IPS-11a (cell line): ENCODE measurements at regions not wholly inside any gene's neighbourhood (a gene's known extent, or its start where the extent isn't known, plus 50 kb on each side); places are given as distances from the start of the nearest gene placed in this dataset.
"Not testable (repeated sequence)": the region's sequence is repeated elsewhere in the genome, so short reads cannot be mapped to it uniquely, and the experiment has no call there.

Experiments used
- H3K4me3 ChIP-seq: one replicate; pipeline ENCODE4 v1.5.1; 2013; ENCODE audit warnings: low read depth, low read length, control low read depth

DNA sequence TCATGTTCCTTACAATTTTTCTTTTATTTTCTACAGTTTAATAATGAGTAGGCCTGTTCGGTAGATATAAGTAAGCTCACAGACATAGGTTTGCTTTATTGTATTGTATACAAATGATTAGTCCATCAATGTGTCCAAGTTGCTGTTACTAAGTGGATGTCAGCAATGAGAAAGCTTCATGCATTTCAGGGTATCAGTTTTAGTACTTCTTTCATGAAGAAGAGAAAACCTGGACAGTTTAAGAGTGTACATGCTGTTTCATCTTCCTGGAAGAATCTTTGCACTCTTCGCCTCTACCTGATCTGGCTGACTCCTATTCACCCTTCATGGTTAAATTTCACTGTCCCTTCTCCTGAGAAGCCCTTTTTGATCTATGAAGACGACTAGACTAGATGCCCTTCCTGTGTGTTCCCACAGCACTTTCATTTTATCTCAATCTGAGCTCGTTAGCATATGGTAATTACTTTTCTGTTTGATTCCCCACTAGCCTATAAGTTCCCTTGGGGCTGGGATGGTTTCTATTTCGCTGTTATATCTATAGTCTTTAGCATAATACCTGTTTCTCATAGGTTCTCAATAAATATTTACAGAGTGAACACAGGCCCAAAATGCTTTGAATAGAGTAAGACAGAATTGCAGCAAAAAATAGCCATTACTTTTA, 70.7 kb downstream of the CETN3 start:
- no peak overlapping the region for H3K4me3 ChIP-seq

DNA sequence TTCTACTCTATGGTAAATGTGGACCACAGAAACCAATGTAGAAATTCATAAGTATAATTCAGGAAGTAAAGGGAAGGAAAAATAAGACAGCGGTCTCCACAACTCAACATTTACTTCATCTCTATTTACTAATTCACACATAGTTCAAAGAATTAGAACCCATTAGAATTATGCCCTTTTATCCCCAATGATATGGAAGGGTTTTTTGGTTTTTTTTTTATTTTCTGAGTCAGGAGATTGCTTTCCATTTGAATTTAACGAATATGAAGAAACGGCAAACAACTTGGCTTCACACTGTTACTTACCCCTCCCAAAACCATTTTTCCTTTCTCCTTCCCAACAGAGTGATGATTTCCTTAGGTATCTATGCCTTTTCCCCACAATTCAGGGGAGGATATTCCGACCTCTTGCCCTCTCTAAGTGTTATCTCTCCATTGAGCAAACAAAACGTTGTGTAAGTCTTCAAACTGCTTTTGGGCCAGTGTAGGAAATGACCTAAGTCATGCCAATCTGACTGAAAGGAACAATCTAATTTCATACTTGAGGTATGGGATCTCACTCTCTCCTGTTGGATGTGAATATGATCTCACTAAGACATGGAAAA, 72.0 kb downstream of the CETN3 start:
- H3K4me3 ChIP-seq = no peak overlapping the region

- no peak overlapping the region for H3K4me3 ChIP-seq
These were observed 72.8 kb downstream of the CETN3 start for GRCh38 chr5:90336752-90337151.

DNA sequence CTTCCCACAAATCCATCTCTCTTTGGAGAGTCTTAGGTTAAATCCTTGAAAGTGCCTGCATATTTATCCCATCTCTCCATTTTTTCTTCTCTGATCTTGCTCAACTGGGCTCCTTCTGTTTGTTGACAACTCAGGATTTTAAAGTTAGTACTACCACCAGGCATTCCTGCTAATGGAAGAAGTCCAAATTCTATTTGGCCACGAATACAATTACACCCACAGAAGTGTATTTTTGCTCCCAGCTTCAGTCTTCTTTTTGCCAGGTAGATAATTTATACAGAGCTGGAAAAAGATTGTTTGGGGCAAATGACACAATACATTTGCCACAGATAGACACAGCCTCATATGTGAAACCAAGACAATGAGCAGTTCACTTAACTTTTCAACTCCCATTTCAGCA, 74.8 kb downstream of the CETN3 start:
- H3K4me3 ChIP-seq = no peak overlapping the region

GRCh38 chr5:90329911-90330310, 79.6 kb downstream of the CETN3 start:
- H3K4me3 ChIP-seq = no peak overlapping the region

- H3K4me3 ChIP-seq = no peak overlapping the region
These were observed 82.6 kb downstream of the CETN3 start for GRCh38 chr5:90326995-90327394.

- no peak overlapping the region for H3K4me3 ChIP-seq
These were observed 84.5 kb downstream of the CETN3 start for GRCh38 chr5:90325093-90325492.

GRCh38 chr5:90320348-90320747, 89.2 kb downstream of the CETN3 start:
- H3K4me3 ChIP-seq = not testable (repeated sequence)

DNA sequence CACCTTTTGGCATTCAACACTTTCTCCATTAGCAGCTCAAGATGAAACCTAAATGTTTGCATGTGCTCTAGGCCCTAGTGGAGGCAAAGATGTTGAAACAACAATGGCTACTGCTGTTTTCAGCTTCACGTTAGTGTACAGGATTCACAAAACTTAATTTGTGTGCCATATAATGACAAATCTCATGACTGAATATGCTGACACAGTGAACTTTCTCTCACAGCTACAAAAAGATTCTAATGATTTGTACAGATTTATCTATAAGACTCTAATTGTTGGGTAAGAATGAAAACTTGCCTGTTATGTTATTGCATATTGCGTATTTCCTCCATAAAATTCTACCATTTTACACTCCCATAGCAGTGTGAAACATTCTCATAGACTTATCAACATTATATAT, 97.5 kb downstream of the CETN3 start:
- H3K4me3 ChIP-seq = no peak overlapping the region

DNA sequence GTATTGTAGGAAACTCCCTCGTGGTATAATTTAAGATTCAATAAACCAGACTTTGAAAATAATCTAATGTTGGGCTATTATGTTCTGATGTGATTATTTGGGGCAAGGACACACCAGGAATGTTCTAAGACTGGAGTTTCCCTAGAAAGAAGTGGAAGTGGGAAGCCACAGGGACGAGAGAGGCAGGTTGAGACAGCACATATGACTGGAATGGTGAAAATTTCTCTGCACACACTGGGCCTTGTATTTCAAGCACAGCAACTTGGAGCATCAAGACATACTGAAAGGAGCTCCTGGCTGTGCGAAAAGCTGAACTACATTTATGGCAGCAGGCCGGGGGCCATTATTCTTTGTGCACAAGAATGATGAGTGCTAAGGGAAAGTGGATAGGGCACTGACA, 98.2 kb downstream of the CETN3 start:
- H3K4me3 ChIP-seq = no peak overlapping the region

- no peak overlapping the region for H3K4me3 ChIP-seq
These were observed 100.6 kb downstream of the CETN3 start for GRCh38 chr5:90308787-90309585.

GRCh38 chr5:90307782-90308181, 101.8 kb downstream of the CETN3 start:
- H3K4me3 ChIP-seq = no peak overlapping the region

DNA sequence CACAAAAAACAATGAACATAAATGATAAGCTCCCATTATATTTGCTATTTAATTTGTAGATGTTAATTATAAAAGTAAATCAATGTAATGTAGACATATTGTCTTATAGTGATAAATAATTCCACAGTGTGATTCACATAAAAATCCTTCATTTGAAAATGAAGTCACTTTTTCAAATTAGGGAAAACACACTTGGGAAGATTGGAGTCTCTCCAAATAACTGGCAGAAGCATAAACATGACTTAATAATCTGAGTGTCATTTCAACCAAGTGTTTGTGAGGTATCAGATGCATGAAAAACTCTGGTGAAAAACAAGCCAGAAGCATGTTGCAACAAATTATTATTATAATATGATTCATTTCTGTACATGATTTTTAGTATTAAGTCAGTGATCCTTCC, 102.2 kb downstream of the CETN3 start:
- no peak overlapping the region for H3K4me3 ChIP-seq

GRCh38 chr5:90306613-90307012, 102.9 kb downstream of the CETN3 start:
- H3K4me3 ChIP-seq = no peak overlapping the region

DNA sequence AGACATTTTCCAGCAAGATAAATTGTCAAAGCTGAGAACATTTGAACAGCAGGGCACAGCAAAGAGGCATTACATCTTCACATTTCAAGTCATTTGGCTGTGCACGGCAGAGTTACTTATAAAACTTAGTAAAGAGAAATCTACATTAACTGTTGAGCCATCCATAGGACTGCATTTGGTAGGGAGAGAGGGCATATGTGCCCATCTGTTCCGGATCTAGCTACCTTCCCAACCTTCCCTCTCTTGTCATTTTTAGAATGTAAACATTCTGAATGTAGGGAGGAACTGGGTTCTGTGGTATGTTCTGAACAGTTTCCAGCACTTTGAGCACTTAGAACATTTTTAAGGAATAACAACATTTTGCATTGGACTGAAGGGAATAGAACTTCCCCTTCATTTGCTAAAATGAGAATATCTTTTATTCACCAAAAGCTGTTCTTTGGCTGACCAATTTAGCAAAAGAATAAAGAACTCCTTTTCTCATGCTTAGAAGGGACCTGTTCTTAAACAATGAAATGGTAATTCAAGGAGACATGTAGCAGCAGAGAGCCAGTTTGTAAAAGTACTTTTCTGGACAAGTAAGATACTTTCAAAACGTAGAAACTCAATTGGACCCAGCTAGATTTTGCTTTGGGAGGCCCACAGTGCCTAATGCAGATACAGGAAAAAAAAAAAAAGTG, 104.4 kb downstream of the CETN3 start:
- H3K4me3 ChIP-seq = no peak overlapping the region

- no peak overlapping the region for H3K4me3 ChIP-seq
These were observed 108.3 kb downstream of the CETN3 start for GRCh38 chr5:90301248-90301647.

GRCh38 chr5:90297045-90297764, 112.4 kb downstream of the CETN3 start:
- no peak overlapping the region for H3K4me3 ChIP-seq

- H3K4me3 ChIP-seq = no peak overlapping the region
These were observed 115.0 kb downstream of the CETN3 start for GRCh38 chr5:90294604-90295003.

DNA sequence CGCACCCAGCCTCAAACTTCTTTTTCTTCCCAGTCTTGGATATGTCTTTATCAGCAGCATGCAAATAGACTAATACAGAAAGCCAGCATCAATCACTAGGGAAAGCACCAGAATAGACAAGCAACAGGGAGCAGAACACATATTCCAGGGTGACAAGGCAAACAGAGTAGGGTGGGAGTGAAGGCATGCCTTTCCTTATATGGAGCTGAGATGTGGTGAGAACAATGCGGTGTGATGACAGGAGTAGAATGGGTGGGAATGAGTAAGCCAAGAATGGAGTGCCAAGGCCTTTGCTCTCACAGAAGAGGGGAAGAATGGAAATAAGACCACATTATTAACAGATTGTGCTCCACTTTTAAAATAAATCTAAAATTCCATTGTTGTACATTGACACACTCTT, 115.6 kb downstream of the CETN3 start:
- H3K4me3 ChIP-seq = no peak overlapping the region

DNA sequence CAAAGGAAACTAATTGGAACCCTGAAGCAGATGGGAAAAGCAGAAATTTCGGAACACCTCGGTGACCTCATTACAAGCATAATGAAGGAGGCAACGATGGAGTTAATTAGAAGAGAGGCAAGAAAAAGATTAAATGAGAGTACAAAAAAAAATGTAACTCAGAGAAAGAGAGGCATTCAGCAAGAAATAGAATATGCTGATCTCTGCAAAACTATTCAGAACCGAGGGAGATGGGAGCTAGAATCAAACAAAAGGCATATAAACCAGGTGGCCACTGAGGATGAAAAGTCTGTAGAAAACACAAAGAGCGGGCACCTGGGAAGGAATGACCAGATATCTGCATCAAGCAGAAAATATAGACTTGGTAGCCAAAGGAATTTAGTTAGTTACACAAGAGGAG, 118.9 kb downstream of the CETN3 start:
- H3K4me3 ChIP-seq = no peak overlapping the region

DNA sequence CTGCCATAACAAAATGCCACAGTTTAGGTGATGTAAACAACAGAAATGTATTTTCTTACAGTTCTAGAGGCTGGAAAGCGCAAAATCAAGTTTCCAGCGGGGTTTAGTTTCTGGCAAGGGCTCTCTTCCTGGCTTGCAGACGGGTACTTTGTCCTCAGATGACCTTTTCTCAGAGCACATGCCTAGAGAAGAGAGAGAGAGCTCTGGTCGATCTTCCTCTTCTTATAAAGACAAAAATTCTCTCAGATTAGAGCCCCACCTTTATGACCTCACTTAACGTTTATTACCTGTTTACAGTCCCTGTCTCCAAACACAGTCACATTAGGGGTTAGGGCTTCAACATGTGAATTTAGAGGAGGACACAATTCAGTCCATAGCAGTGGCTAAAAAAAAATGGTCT, 119.7 kb downstream of the CETN3 start:
- no peak overlapping the region for H3K4me3 ChIP-seq
